Keratinocyte (primary cell): ENCODE measurements at regions not wholly inside any gene's neighbourhood (a gene's known extent, or its start where the extent isn't known, plus 50 kb on each side); places are given as distances from the start of the nearest gene placed in this dataset.

Experiments used
- DNase-seq: peaks from one replicate; pipeline ENCODE4 v3.0.0-alpha.2; 2011; ENCODE audit warnings: low read depth, missing footprints, low spot score
- FAIRE-seq: peaks from 2 replicates; lab custom pipeline; 2011; peaks lifted over from hg19 to GRCh38; lab: Jason Lieb, UNC
- H2AFZ ChIP-seq: 2 replicates; pipeline ENCODE4 v1.6.0; 2012; ENCODE audit warnings: low read length, control low read depth, inconsistent platforms; ENCODE audit not compliant: control insufficient read depth
- H3K27ac ChIP-seq: 2 replicates; pipeline ENCODE4 v1.5.1; 2011; ENCODE audit warnings: low read length; ENCODE audit not compliant: control insufficient read depth, insufficient read depth
- H3K27me3 ChIP-seq: 3 replicates; pipeline ENCODE4 v1.6.0; 2011; ENCODE audit warnings: low read length; ENCODE audit not compliant: control insufficient read depth, insufficient read depth; ENCODE audit errors: extremely low read depth
- H3K36me3 ChIP-seq, 2 experiments: 2 replicates in 1 of 2; 3 replicates in 1 of 2; pipeline ENCODE4 v1.5.1; 2011; ENCODE audit warnings: low read length in 2 of 2, mild to moderate bottlenecking in 1 of 2; ENCODE audit not compliant: control insufficient read depth in 2 of 2, insufficient read depth in 2 of 2; ENCODE audit errors: extremely low read depth in 1 of 2
- H3K4me1 ChIP-seq: 3 replicates; pipeline ENCODE4 v1.5.1; 2011; ENCODE audit warnings: low read length; ENCODE audit not compliant: control insufficient read depth, insufficient read depth; ENCODE audit errors: extremely low read depth
- H3K4me2 ChIP-seq: 3 replicates; pipeline ENCODE4 v1.6.0; 2011; ENCODE audit warnings: low read depth, low read length; ENCODE audit not compliant: control insufficient read depth, insufficient read depth; ENCODE audit errors: extremely low read depth
- H3K4me3 ChIP-seq, 3 experiments: fragments of 200-600 bp in 1 of 3; sonication (generic) in 1 of 3; 2 replicates in 2 of 3; 3 replicates in 1 of 3; pipeline ENCODE4 v1.5.1; 2011 to 2016; ENCODE audit warnings: low read length in 3 of 3, mild to moderate bottlenecking in 3 of 3, control low read depth in 2 of 3, inconsistent platforms in 1 of 3, low read depth in 1 of 3, mixed read lengths in 1 of 3, mixed run types in 1 of 3, moderate library complexity in 1 of 3; ENCODE audit not compliant: control insufficient read depth in 2 of 3, insufficient read depth in 2 of 3; ENCODE audit errors: extremely low read depth in 1 of 3
- H3K79me2 ChIP-seq: 2 replicates; pipeline ENCODE4 v1.6.0; 2012; ENCODE audit warnings: low read length; ENCODE audit not compliant: control insufficient read depth, insufficient read depth
- H3K9ac ChIP-seq: 3 replicates; pipeline ENCODE4 v1.6.0; 2011; ENCODE audit warnings: low read length; ENCODE audit not compliant: control insufficient read depth, insufficient read depth; ENCODE audit errors: extremely low read depth
- H3K9me1 ChIP-seq: 3 replicates; pipeline ENCODE4 v1.6.0; 2011; ENCODE audit warnings: low read length; ENCODE audit not compliant: control insufficient read depth, insufficient read depth; ENCODE audit errors: extremely low read depth
- H3K9me3 ChIP-seq: 2 replicates; pipeline ENCODE4 v1.5.1; 2012; ENCODE audit warnings: low read depth, low read length; ENCODE audit not compliant: control insufficient read depth
- H4K20me1 ChIP-seq: 3 replicates; pipeline ENCODE4 v1.6.0; 2011; ENCODE audit warnings: low read length; ENCODE audit not compliant: control insufficient read depth, insufficient read depth; ENCODE audit errors: extremely low read depth
- EZH2 ChIP-seq: IDR thresholded peaks from one replicate; pipeline ENCODE4 v1.6.1; 2012; ENCODE audit warnings: inconsistent platforms, mild to moderate bottlenecking, low read length, moderate library complexity
- dilution Hi-C: fragments of 300-500 bp; cut with MboI; formaldehyde crosslinking; loops from one replicate; pipeline ENCODE4 v1.7.0; 2020; ENCODE audit warnings: low sequenced_read_pairs; ENCODE audit not compliant: extremely low pct_ligation_motif_present
- TF ChIP-seq, protein P1 (sequence below), 3 experiments: IDR thresholded peaks in 1 of 3; conservative IDR thresholded peaks in 1 of 3; optimal IDR thresholded peaks in 1 of 3; 2 replicates in 2 of 3; 3 replicates in 1 of 3; pipeline versions ENCODE3 to v1.5.1; 2011; ENCODE audit warnings: low read length in 3 of 3, mild to moderate bottlenecking in 3 of 3, moderate library complexity in 2 of 3, control low read depth in 1 of 3, inconsistent platforms in 1 of 3; ENCODE audit not compliant: insufficient read depth in 2 of 3; ENCODE audit errors: extremely low read depth in 1 of 3

DNA sequence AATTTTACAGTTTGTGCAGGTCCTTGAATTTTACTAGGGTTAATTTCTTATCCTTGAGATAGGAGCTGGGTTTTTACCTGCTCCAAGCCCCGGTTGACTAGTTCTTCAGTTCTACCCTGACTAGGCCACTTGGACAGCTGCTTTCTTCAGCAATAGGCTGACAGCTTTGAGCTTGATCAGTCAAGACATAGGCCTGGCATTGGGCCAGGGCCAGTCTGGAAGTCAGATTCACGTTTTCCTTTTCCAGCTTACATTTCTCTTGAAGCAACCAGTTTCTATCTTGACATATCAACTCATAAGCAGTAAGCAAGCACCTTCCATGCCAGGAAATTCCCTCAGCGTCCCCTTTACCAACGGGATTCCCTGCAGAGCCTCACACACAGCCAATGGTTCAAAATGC is 63.7 kb upstream of the AJAP1 start:
- FAIRE-seq (no peak), DNase-seq (no peak)
- Histone ChIP-seq H3K9me1 (no peaks in the 10 kb centered on the region), H3K79me2 (no peaks in the 10 kb centered on the region), H3K9ac (no peak overlapping the region), H4K20me1 (no peaks in the 10 kb centered on the region), H3K4me2 (no peak overlapping the region), H3K4me3 (no peak overlapping the region), H3K4me1 (no peaks in the 10 kb centered on the region), H3K36me3 (no peaks in the 10 kb centered on the region), H3K27me3 (no peaks in the 10 kb centered on the region), H3K9me3 (no peaks in the 10 kb centered on the region), H3K27ac (no peak overlapping the region), H2AFZ (no peak overlapping the region)
- dilution Hi-C loops: no loop called here
- no peak for TF ChIP-seq EZH2
- TF ChIP-seq, protein P1, sequence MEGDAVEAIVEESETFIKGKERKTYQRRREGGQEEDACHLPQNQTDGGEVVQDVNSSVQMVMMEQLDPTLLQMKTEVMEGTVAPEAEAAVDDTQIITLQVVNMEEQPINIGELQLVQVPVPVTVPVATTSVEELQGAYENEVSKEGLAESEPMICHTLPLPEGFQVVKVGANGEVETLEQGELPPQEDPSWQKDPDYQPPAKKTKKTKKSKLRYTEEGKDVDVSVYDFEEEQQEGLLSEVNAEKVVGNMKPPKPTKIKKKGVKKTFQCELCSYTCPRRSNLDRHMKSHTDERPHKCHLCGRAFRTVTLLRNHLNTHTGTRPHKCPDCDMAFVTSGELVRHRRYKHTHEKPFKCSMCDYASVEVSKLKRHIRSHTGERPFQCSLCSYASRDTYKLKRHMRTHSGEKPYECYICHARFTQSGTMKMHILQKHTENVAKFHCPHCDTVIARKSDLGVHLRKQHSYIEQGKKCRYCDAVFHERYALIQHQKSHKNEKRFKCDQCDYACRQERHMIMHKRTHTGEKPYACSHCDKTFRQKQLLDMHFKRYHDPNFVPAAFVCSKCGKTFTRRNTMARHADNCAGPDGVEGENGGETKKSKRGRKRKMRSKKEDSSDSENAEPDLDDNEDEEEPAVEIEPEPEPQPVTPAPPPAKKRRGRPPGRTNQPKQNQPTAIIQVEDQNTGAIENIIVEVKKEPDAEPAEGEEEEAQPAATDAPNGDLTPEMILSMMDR (optimal IDR thresholded peaks at IDR 0.05 in 1 of 3, IDR thresholded peaks at IDR 0.05 in 1 of 3, conservative IDR thresholded peaks at IDR 0.05 in 1 of 3; ENCODE audit: extremely low read depth in 1 of 3, insufficient read depth in 2 of 3, low read length in 3 of 3): no peak

DNA sequence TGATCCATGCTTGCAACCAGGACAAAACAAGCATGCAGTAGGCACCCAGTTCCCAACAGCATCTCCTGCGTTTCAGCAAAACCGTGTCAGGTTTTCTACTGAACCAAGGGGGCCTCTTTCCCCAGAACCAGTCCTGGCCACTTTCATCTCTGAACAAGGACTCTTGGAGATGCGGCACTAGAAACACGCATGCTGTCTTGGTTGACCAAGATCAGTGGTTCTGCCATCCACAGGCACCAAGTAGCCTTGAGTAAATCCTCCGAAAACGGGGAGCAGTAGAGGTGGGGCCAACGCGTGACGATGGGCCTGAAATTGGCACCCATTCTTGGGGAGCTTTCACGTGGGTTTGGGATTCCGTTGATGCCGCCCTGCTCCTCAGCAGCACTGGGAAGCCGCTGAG is 62.5 kb upstream of the AJAP1 start:
- no peak for TF ChIP-seq EZH2
- TF ChIP-seq, protein P1 (optimal IDR thresholded peaks at IDR 0.05 in 1 of 3, IDR thresholded peaks at IDR 0.05 in 1 of 3, conservative IDR thresholded peaks at IDR 0.05 in 1 of 3; ENCODE audit: extremely low read depth in 1 of 3, insufficient read depth in 2 of 3, low read length in 3 of 3): no peak
- Histone ChIP-seq H4K20me1 (no peaks in the 10 kb centered on the region), H3K4me3 (no peak overlapping the region), H3K9me1 (no peaks in the 10 kb centered on the region), H3K4me1 (no peaks in the 10 kb centered on the region), H3K9ac (no peak overlapping the region), H2AFZ (no peak overlapping the region), H3K9me3 (peaks cover 2% of the 10 kb centered on the region), H3K79me2 (no peaks in the 10 kb centered on the region), H3K27ac (no peak overlapping the region), H3K36me3 (no peaks in the 10 kb centered on the region), H3K4me2 (no peak overlapping the region), H3K27me3 (no peaks in the 10 kb centered on the region)
- FAIRE-seq: no peak
- dilution Hi-C loops: no loop called here
- no peak for DNase-seq
